Esophagus squamous epithelium (tissue), 4 donors: ENCODE measurements at regions not wholly inside any gene's neighbourhood (a gene's known extent, or its start where the extent isn't known, plus 50 kb on each side); places are given as distances from the start of the nearest gene placed in this dataset.

ENCODE experiments used
- POLR2A ChIP-seq, 4 donors: fragments of 450-650 bp; IDR thresholded peaks; one replicate each; pipeline ENCODE4 v1.6.1; 2017; ENCODE audit warnings: antibody characterized with exemption in 4 of 4, mild to moderate bottlenecking in 4 of 4, moderate library complexity in 3 of 4
- TF ChIP-seq, protein P1 (sequence below), 6 experiments: fragments of 450-650 bp in 4 of 6; fragments of 200-600 bp in 2 of 6; sonication (generic) in 2 of 6; IDR thresholded peaks; one replicate each; pipeline ENCODE4 v1.5.1; 2016 to 2019; ENCODE audit warnings: antibody characterized with exemption in 6 of 6, mild to moderate bottlenecking in 4 of 6, moderate library complexity in 4 of 6

DNA sequence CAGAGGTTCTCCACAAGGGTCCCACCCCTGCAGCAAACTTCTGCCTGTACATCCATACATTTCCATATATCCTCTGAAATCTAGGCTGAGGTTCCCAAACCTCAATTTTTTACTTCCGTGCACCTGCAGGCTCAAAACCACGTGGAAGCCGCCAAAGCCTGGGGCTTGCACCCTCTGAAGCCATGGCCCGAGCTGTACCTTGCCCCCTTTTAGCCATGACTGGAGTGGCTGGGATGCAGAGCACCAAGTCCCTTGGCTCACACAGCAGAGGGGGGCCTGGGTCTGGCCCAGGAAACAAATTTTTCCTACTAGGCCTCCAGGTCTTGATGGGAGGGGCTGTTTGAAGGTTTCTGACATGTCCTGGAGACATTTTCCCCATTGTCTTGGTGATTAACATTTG is 84.4 kb downstream of the FSCB start:
- TF ChIP-seq POLR2A (IDR thresholded peaks at IDR 0.05): no peak
- TF ChIP-seq, protein P1, sequence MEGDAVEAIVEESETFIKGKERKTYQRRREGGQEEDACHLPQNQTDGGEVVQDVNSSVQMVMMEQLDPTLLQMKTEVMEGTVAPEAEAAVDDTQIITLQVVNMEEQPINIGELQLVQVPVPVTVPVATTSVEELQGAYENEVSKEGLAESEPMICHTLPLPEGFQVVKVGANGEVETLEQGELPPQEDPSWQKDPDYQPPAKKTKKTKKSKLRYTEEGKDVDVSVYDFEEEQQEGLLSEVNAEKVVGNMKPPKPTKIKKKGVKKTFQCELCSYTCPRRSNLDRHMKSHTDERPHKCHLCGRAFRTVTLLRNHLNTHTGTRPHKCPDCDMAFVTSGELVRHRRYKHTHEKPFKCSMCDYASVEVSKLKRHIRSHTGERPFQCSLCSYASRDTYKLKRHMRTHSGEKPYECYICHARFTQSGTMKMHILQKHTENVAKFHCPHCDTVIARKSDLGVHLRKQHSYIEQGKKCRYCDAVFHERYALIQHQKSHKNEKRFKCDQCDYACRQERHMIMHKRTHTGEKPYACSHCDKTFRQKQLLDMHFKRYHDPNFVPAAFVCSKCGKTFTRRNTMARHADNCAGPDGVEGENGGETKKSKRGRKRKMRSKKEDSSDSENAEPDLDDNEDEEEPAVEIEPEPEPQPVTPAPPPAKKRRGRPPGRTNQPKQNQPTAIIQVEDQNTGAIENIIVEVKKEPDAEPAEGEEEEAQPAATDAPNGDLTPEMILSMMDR (IDR thresholded peaks at IDR 0.05): no peak
